ENCODE measurements at regions not wholly inside any gene's neighbourhood (a gene's known extent, or its start where the extent isn't known, plus 50 kb on each side); places are given as distances from the start of the nearest gene placed in this dataset.

DNA sequence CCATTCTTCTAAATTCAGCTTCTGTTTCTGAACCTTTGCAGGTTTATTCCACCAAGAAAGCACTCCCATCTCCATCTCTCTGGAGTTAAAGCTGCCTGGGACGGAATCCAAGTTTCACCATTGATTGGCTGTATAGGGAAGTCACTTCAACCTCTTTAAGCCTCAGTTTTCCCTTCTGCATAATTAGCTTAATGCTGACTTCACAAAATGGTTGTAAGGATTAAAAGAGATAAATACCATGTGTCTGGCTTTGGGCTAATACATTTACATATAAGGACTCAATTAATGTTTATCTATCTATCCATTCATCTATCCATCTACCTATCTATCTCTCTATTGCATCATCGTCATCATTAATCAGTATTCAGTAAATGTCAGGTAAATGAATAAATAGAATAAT, 629.6 kb upstream of the MGMT start:
- DNase-seq: no peak

DNA sequence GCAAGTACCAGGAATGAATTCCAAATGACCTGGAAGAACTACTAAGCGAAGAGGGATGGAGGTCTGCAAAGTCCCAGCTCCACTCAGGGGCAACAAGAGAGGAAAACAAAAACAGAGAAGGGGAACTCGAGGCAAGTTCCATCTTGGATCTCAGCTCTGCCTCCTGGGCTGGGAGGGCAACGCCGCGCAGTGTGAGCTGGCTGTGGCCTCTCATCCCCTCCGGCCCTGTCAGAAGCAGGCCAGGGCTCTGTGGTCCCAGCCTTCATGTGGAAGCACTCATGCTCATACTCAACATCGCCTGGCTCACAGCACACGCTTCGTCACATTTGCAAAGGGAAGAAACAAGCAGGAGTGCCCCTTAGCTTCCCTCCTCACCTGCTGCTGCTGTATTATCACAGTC, 627.9 kb upstream of the MGMT start:
- no peak for DNase-seq

DNA sequence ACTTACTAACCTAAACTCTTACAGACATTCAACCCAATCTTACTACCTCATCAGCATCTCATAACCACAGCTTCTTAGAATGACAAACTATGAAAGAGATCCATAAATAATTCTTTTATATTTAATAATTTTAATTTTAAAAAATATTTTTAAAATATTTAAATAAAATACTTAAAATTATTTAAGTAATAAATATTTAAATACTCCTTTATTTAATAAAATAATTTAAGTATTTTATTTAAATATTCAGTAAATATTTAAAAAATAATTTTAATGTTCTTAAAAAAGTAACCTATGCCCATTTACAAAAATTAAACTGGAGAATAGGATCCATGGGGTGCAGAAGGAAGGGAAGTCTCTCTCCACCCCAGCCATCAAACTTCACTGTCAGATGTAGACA, 627.3 kb upstream of the MGMT start:
- no peak for DNase-seq

DNA sequence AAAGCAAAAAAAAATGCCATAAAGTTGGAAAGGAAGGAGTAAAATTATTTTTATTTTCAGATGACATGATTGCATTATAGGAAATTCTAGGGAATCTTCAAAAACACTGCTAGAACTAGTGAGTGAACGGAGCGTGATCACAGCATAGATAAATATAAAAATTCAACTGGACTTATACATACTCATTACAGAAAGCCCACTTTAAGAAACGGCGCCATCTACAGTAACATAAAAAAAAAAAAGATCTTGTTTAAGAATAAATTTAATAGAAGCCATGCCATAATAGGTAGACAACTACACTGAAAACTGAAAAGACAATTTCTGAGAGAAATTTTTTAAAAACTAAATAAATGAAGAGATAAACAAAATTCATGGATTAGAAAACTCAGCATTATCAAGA, 623.1 kb upstream of the MGMT start:
- no peak for DNase-seq

DNA sequence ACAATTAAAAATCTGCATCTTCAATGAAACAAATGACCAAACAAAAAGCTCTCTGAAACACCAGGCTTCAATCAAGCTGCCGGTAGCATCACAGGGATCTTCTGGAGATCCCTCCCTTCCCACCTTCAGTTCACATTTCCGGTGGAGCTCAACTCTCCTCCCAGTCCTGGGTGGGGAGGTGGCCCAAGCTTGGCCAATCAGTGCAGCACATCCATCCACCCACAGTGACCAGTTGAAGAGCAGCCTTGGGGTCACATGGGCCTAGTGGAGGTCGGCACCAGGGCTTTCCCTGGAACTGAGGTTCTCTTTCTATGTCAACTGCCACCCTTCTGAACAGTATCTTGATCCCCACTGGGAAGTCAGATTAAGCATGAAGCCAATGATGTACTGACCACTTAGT, 620.1 kb upstream of the MGMT start:
- no peak for DNase-seq

DNA sequence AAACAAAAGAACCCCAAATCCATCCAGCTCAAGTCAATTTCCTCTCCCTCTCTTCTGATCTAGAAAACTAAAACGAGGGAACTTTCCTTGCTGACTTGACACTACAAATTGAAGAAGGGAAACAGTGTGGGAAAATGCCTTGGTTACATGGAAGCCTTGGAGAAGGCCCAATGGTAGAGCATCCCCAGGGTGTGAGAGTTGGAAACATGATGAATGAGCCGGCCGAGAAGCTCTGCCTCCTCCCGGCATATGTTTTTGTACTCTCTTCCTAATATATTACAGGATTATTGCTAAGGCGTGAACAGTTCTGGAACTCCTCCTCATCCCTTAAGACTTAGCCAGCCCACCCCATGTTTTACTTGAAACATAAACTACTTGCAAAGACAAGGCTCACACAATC, 618.2 kb upstream of the MGMT start:
- no peak for DNase-seq

DNA sequence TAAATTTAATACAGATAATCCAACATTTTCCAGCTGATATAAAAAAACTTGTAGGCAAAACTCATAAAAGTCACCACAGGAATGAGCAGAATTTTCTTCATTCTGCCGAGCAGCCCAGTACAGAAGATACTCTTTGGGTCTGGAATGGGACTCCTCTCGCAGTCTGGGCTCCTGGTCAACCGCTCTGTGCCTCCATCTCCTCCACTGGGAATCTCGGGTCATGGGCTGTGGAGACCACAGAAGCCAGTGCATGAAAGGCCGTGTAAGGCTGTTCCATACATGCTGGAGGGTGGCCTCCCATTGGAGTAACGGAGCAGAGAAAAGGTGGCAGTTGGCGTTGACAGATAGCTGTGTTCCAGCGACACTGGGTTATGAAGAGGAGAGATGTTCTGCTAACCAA, 616.4 kb upstream of the MGMT start:
- no peak for DNase-seq

DNA sequence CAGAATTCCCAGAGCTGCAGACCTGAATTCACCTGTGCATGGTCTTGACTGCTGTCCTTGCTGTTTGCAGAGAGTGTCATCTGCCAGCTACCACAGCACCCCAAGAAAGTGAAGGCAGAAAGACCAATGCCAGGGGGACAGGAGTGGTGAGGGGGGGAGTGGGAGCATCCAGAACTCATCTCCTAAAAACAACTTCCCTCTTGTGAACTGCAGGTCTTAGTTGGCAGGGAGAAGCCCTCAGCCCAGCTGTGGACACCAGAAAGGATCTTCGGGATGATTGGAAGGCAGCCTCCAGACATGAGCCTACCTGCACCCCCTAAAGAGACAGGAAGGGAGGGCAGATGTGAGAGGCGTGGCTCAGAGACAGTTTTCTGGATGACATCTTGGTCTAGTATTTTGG, 615.8 kb upstream of the MGMT start:
- no peak for DNase-seq

DNA sequence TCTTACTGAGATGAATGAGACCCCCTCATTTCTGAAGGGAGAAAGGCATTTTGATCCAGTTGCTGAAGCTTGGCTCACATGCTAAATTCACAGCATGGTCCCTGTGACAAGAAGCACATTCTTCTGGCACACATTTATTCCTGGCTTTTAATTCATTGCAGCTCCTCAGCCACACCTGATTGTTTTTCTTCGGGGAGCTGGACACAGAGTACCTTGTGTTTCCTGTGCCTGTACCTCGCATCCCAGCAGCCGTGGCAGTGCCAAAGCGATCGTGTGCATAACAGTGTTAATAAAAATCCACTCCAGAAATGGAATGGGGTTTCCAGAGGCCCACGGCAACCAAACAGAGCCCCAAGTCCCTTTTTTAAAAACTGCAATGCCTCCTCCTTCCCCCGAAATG, 615.3 kb upstream of the MGMT start:
- DNase-seq: no peak

DNA sequence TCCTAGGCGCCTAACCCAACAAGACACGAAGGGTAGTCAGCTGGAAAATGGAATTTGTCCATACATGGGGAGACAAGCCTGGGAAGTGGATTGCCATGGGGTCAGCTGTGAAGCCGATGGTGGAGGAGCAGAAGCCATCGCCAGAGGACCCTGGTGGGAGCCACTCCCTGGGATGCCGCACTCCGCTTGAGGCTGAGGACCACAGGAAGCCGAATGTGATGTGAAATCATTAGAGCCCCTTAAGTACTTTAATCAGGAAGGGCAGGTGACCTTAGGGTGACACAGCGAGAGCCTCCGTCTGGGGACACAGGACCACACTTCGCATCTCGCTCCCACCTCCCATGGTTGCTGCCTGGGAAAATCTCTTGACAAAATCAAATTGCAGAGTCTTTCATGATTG, 614.6 kb upstream of the MGMT start:
- DNase-seq: no peak

DNA sequence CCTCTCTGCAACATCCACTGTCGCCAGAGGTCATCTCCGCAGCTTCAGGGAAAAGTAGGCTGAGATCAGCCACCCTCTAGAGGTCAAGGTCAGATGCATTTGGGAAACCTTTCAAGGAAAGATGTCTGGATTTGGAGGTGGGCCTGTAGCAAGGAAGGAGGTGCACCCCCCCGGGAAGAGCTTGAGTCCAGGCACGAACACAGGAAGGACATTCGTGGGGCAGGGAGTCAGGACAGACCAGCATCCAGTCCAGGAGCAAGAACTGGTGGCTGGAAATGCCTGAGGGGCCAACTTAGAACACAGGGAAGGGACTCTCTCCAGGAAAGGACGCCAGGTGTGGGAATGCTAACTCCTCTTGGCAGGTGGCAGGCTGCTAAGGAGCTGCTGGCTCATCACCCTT, 614.1 kb upstream of the MGMT start:
- no peak for DNase-seq

DNA sequence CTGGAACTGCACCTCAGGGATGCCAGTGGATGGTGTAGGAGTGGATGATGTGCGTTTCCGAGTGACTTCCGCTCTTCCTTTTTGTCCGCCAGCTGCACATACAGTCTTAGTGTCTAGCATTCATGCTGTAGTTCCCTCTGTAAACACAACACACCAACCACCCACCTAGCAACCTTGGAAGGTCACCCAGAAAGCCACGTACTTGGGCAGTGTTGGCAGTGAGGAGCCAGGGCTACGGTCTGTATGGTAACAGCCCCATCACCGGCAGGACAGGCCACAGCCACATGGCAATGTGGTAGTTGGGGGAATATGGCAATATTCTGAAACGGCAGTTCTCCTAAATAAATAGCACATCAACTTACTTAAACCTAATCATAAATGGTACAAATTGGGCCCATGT, 613.5 kb upstream of the MGMT start:
- DNase-seq: no peak

DNA sequence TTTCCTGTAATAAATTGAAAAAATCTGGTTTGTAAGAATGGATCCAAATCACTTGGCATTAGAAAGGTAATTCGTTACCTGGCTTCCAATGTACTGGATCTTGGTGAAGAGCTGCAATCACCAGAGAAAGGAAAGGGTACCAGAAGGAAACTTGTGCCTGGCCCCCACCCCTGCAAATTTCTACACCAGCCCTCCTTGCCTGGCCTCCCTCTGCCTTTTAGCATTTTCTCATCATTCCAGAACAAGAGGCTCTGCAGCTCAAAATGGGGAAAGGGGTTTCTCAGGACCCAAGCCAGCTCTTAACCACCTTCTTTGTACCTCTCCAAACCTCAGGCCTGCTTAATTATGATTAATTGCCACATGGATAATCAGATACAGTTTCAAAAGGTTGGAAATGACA, 612.8 kb upstream of the MGMT start:
- DNase-seq: no peak

DNA sequence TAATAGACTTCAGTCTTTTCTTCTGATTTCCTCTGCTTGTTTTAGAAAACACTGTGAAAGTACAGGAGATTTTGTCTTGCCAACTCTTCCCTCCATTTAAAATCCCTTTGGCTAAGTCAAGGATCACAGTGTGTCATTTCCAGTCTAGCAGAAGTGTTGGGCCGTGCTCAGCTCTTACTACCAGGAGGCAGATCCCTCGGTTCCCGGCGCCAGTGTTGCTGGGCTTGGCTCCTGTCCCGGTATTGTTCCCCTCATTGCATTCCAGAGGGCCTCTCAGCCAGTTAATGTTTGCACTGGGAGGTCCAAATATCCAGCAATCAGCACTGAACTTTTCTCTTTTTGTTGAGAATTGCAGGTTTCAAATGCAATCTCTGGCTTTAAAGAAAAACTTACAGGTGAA, 612.1 kb upstream of the MGMT start:
- no peak for DNase-seq

DNA sequence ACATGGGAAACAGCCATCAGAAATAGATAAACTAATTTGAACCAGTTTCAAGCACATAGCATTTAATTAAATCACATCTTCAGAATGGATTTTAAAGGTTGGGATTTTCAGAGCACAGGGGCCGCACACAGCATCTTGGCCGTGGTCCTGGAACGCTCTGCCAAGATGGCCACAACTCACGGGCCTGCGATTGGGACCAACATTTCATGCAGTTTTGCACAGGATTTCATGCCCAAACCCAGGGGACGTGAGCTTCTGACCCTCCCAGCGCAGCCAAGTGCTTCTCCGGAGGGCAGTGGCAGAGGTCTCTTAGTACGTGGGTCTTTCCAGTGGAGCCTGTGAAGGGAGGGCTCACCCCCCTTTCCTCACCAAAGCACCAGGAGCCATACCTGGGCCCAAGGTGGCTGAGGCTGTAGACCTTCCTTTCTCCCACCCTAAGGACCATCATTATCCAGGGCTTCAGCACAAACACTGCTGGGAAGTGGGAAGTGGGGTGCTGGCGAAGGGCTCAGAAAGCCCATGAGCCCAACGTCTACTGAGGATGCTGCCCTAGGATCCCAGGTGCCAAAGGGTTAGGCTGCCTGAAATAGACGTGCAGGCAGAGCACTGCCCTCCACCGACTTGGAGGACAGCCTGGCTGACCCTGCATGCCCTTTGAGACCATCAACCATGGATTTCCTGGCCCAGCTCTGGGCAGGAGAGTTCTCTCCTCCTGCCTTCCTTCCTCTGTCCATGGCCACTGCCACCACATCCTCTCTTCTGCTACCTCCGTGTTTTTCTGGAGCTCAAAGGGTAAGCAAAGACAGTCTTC, 611.2 kb upstream of the MGMT start:
- DNase-seq: no peak

DNA sequence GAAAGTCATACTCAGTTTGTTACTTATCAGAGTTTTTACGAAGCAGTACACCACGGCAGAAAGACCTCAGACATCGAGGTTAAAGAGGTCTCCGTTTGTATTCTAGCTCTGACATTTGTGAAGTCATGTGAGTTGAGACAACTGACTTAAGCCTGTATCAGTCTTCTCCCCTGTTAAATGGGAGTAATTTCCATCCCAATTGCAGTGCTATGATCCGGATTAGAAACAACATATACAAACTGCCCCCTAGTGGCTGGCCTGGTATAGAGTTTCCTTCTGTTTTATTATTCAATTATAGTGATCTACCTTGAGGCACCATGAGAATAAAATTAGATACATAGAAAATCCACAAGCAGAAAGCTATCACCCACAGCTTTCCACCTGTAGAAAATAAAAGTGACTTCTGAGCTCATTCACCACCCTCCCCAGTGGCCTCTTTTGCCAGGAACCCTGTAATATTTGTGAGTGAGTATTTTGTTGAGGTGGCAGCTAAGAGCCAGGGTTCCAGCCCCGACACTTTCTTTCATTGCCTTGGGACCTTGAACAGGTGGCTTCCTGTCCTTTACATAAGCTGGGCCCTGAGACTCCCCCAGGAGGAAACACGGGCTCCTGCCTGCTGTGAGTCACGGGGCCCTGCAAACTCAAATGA, 607.2 kb upstream of the MGMT start:
- no peak for DNase-seq

DNA sequence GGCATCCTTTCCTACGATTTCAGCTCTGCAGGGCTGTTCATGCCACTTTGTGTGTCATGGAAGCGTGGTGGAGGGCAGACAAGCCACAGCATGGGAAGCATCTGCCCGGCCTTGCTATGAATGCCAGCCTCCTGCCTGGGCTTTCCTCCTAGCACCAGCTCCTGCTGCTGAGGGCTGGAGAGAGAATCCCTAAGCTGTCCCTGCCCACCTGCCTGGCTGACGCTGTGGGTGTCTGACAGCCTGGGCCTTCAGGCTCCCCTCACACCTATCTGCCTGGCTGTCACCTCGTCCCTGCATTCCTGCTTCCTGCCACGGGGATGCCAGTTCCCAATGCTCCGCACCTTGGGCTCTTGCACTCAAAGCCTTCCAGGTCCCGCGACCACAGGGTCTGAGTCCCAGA, 606.5 kb upstream of the MGMT start:
- DNase-seq: no peak

DNA sequence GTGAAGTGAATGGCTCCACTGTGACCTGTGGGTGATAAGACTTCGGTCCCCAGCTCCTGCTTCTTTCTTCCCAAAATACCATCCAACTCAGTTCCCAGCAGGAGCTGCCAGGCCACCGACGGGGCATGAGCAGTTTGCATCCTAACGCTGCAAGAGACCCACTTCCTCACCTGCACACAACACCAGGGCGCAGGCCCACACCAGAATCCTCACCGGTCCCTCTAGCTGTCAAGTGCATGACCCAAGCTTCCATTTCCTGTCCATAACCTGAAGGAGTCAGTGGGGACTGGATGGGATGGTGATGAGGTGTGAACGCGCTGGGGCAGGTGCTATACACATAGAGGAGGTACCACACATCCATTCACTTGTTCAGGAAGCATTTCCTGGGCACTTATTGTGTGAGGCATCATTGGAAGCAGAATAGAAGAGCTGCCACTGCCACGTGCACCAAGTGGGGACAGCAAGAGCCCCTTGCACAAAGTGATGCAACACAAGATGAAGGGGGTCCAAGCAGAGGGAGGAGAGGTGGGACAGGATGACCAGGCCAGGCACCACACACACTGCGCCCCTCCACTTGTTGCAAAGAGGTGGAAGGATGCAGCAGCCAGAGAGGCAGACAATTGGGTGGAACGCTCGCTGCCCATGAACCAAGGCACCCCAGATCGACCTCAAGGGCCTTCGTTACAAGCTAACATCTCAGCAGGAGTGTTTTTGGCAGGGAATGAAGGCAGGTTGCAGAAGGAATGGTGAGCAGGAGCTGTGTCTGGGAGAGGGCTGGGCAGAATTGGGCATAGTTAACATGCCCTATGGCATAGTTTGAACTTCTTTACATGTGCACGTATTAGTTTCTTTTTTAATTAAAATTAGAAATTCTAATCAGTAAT, 605.8 kb upstream of the MGMT start:
- no peak for DNase-seq

DNA sequence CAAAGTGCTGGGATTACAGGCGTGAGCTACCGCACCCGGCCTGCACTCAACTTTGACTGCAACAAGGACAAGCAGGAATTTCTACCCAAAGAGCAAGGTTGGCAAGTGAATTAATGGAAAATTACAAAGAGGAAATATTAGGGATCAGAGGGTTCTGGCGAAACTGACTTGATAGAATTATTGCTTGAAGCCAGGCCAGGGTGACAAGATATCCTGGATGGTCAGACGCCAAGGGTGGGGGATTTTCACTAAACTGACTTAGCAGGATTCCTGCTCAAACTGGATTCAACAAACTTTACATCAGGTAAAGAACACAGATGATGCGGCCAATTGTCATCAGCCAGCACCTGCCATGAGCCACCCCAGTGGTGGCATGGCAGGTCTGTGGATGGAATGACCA, 603.6 kb upstream of the MGMT start:
- DNase-seq: no peak

DNA sequence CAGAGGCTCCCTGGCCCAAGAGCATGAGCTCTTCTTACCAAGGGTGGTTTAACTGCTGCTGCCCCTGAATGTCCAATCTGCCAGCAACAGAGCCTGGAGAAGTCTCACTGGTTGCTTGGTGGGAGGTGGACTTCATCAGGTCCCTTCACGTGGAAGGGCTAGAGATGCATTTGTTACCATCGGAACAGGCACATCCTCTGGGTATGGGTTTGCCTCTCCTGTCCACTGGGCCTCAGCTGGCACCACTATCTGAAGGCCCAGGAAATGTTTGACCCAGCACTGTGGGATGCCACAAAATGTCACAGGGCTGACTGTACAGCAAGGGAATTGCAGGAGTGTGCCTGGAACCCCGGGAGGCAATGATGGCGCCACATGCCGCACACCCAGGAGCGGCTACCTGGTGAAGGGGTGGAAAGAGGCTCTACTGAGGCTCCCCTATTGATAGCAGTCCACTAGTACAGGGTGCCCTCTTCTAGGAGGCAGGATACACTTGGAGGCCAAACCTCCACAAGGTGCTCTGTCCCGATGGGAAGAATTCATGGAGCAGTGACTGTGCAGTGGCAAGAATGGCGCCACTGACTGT, 603.1 kb upstream of the MGMT start:
- DNase-seq: no peak

DNA sequence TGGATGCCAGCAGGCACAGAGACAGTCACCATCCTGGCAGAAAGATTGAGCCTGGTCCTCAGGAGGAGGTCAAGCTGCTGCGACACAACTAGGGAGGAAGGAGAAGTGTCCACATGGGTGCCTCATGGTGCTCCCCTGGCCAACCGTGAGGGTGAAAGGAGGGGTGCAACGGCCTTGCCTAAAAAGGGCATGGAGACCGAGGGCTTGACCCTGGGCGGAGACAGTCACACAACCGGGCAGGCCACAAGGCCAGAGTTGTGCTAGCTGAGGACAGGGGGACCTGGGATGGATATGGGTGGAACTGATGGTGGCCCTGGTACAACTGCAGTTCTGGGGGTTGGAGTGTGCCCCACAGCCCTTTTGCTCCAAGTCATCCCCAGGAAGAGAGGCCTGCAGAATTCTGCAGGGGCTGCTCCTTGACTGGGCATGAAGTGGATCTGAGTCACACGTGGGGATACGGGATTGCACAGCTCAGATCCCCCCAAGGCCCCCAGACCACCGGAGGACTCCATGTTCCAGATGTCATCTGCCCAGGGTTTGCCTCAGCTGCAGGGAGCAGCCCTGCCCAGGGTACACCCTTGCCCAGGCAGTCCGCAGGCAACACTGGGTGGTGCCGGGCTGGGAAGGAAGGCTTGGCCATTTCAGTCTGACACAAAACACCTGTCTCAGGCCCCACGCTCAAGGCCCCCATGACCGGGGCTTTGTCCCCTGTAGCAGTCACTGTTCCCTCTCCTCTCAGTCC, 602.3 kb upstream of the MGMT start:
- DNase-seq: no peak

DNA sequence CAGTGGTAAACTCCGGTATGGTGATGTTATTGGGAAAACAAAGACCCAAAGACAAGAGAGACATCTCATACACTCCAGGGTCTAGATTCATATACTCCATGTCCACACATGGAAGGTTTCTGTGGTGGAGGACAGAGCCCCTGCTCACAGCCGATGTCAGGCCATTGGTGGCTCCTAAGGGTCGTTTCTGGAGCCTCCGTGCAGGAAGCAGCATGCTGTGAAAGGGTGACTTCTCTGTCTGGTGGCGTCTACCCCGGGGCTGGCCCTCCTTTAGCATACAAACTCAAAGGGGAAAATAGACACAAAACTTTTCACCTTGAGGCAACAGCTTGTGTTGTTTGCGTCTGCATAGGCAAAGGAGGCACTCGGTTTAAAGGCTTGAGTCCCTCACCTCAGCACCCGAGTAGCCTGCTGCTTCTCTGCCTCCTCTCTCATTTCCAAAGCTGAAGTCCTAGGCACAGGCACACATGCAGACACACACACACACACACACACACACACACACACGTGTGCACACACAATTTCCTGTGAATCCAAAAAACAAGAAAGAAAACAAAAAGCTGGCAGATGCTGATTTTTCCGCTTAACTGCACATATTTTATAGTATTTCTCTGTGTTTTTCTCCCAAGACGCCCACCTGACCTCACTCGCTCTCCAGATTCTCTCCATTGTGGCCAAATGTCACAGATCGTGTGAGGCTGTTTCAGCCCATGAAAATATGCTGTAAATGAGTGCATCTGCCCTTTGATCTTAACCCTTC, 601.4 kb upstream of the MGMT start:
- DNase-seq: no peak
